NCI-H1930 (cell line): ENCODE measurements at regions not wholly inside any gene's neighbourhood (a gene's known extent, or its start where the extent isn't known, plus 50 kb on each side); places are given as distances from the start of the nearest gene placed in this dataset.
"Not testable (repeated sequence)": the region's sequence is repeated elsewhere in the genome, so short reads cannot be mapped to it uniquely, and the experiment has no call there.

Source experiments
- DNase-seq, 2 experiments: peaks; one replicate each; lab custom pipeline; 2025; lab: John Stamatoyannopoulos, UW

- DNase-seq = no peak
These were observed 64.3 kb upstream of the CD93 start for GRCh38 chr20:23150304-23151007.

GRCh38 chr20:23149623-23150279 lies 63.6 kb upstream of the CD93 start:
- no peak for DNase-seq

- no peak for DNase-seq
These were observed 62.8 kb upstream of the CD93 start for GRCh38 chr20:23148731-23149570.

GRCh38 chr20:23147964-23148730 lies 62.0 kb upstream of the CD93 start:
- DNase-seq = no peak

GRCh38 chr20:23147647-23147963 lies 61.5 kb upstream of the CD93 start:
- no peak for DNase-seq

GRCh38 chr20:23146857-23147637 lies 60.9 kb upstream of the CD93 start:
- no peak for DNase-seq

- no peak for DNase-seq
These were observed 60.1 kb upstream of the CD93 start for GRCh38 chr20:23146181-23146580.

- DNase-seq = no peak
These were observed 59.2 kb upstream of the CD93 start for GRCh38 chr20:23145281-23145700.

GRCh38 chr20:23144856-23145255 lies 58.7 kb upstream of the CD93 start:
- no peak for DNase-seq

- no peak for DNase-seq
These were observed 58.0 kb upstream of the CD93 start for GRCh38 chr20:23143986-23144690.

GRCh38 chr20:23143098-23143497 lies 57.0 kb upstream of the CD93 start:
- DNase-seq = no peak

GRCh38 chr20:23142162-23143050 lies 56.3 kb upstream of the CD93 start:
- no peak for DNase-seq

GRCh38 chr20:23141450-23142161 lies 55.5 kb upstream of the CD93 start:
- no peak for DNase-seq

- DNase-seq = no peak
These were observed 54.9 kb upstream of the CD93 start for GRCh38 chr20:23140991-23141390.

GRCh38 chr20:23139984-23140383 lies 53.9 kb upstream of the CD93 start:
- not testable (repeated sequence) for DNase-seq

- DNase-seq = no peak
These were observed 53.4 kb upstream of the CD93 start for GRCh38 chr20:23139524-23139923.

GRCh38 chr20:23138682-23139081 lies 52.6 kb upstream of the CD93 start:
- no peak for DNase-seq

GRCh38 chr20:23138226-23138625 lies 52.1 kb upstream of the CD93 start:
- no peak for DNase-seq
